ENCODE measurements at regions not wholly inside any gene's neighbourhood (a gene's known extent, or its start where the extent isn't known, plus 50 kb on each side); places are given as distances from the start of the nearest gene placed in this dataset.

DNA sequence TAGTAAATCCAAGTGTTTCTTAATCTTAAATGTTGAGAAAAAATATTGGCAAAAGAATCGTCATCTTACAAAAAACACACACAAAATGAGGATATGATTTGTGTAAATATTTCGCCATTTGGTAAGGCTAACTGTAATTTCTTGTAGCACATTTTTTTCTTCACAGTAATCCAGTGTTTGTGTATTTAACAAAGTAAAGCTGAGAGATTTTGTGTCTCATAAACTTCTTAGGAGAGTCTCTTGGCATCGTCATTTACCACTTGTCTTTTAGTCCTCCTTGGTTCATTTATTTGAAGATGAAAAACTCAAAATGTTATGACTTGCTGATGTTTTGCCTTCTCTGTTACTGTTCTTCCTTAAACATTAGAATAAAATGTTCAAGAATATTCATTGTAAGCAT is 326.7 kb upstream of the PITX2 start:
- Histone ChIP-seq H3K4me1 (no peaks in the 10 kb centered on the region), H3K27me3 (no peaks in the 10 kb centered on the region), H3K27ac (no peak overlapping the region), H3K36me3 (no peaks in the 10 kb centered on the region), H3K9me3 (no peaks in the 10 kb centered on the region), H3K4me3 (no peak overlapping the region)
- 88% methylated on average over 3 of the region's 3 CpGs for WGBS
- TF ChIP-seq, protein P1, sequence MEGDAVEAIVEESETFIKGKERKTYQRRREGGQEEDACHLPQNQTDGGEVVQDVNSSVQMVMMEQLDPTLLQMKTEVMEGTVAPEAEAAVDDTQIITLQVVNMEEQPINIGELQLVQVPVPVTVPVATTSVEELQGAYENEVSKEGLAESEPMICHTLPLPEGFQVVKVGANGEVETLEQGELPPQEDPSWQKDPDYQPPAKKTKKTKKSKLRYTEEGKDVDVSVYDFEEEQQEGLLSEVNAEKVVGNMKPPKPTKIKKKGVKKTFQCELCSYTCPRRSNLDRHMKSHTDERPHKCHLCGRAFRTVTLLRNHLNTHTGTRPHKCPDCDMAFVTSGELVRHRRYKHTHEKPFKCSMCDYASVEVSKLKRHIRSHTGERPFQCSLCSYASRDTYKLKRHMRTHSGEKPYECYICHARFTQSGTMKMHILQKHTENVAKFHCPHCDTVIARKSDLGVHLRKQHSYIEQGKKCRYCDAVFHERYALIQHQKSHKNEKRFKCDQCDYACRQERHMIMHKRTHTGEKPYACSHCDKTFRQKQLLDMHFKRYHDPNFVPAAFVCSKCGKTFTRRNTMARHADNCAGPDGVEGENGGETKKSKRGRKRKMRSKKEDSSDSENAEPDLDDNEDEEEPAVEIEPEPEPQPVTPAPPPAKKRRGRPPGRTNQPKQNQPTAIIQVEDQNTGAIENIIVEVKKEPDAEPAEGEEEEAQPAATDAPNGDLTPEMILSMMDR (IDR thresholded peaks at IDR 0.05), result no peak
- TF ChIP-seq POLR2AphosphoS5 (IDR thresholded peaks at IDR 0.05) (no peak), EP300 (IDR thresholded peaks at IDR 0.05) (no peak), POLR2A (IDR thresholded peaks at IDR 0.05) (no peak)
- DNase-seq (ENCODE audit: low spot score in 2 of 2), result no peak

DNA sequence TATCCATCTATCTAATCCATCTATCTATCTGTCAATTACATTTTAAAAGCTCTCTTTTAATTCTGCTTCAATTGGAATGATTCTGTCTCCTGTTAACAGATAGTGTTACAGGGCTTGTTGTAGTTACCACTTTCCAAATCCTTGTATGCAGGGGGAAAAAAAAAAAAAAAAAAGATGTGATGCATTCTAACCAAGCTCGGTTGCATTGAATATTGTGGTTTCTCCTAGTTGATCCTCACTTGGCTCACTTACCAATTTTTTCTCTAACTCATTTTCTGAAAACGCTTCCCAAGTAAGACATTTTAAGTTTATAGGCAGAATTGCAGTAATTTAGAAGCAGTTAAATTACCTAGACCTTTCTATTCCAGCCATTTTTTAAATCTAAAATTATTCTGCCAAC is 327.9 kb upstream of the PITX2 start:
- Histone ChIP-seq H3K4me1 (no peaks in the 10 kb centered on the region), H3K27me3 (no peaks in the 10 kb centered on the region), H3K36me3 (no peaks in the 10 kb centered on the region), H3K9me3 (no peaks in the 10 kb centered on the region), H3K27ac (no peak overlapping the region), H3K4me3 (no peak overlapping the region)
- WGBS, result 60% methylated on average over 2 of the region's 2 CpGs
- no peak for DNase-seq (ENCODE audit: low spot score in 2 of 2)
- TF ChIP-seq EP300 (IDR thresholded peaks at IDR 0.05) (no peak), POLR2AphosphoS5 (IDR thresholded peaks at IDR 0.05) (no peak), POLR2A (IDR thresholded peaks at IDR 0.05) (no peak)
- TF ChIP-seq, protein P1 (IDR thresholded peaks at IDR 0.05), result no peak

GRCh38 chr4:110953191-110953590 is 330.3 kb upstream of the PITX2 start:
- Histone ChIP-seq H3K4me3 (no peak overlapping the region), H3K9me3 (no peaks in the 10 kb centered on the region), H3K36me3 (no peaks in the 10 kb centered on the region), H3K27ac (no peak overlapping the region), H3K4me1 (no peaks in the 10 kb centered on the region), H3K27me3 (no peaks in the 10 kb centered on the region)
- DNase-seq (ENCODE audit: low spot score in 2 of 2), result no peak
- WGBS, result 56% methylated on average over 1 of the region's 1 CpG
- TF ChIP-seq POLR2AphosphoS5 (IDR thresholded peaks at IDR 0.05) (no peak), EP300 (IDR thresholded peaks at IDR 0.05) (no peak), POLR2A (IDR thresholded peaks at IDR 0.05) (no peak)
- TF ChIP-seq, protein P1 (IDR thresholded peaks at IDR 0.05), result no peak

GRCh38 chr4:110953898-110954297 is 331.0 kb upstream of the PITX2 start:
- no peak overlapping the region for H3K27ac ChIP-seq
- 81% methylated on average over 4 of the region's 4 CpGs for WGBS
- TF ChIP-seq POLR2AphosphoS5 (IDR thresholded peaks at IDR 0.05) (no peak), POLR2A (IDR thresholded peaks at IDR 0.05) (no peak)
- TF ChIP-seq, protein P1 (IDR thresholded peaks at IDR 0.05), result no peak
- H3K27me3 ChIP-seq, result no peaks in the 10 kb centered on the region
- H3K4me3 ChIP-seq, result no peak overlapping the region
- no peaks in the 10 kb centered on the region for H3K4me1 ChIP-seq
- H3K36me3 ChIP-seq, result no peaks in the 10 kb centered on the region
- no peaks in the 10 kb centered on the region for H3K9me3 ChIP-seq
- DNase-seq (ENCODE audit: low spot score in 2 of 2), result no peak

- H3K4me1 ChIP-seq, result no peaks in the 10 kb centered on the region
- no peaks in the 10 kb centered on the region for H3K27me3 ChIP-seq
- TF ChIP-seq POLR2A (IDR thresholded peaks at IDR 0.05) (no peak), POLR2AphosphoS5 (IDR thresholded peaks at IDR 0.05) (no peak), EP300 (IDR thresholded peaks at IDR 0.05) (no peak)
- TF ChIP-seq, protein P1 (IDR thresholded peaks at IDR 0.05), result no peak
- H3K4me3 ChIP-seq, result no peak overlapping the region
- WGBS, result 98% methylated on average over 1 of the region's 1 CpG
- no peaks in the 10 kb centered on the region for H3K9me3 ChIP-seq
- no peak overlapping the region for H3K27ac ChIP-seq
- no peak for DNase-seq (ENCODE audit: low spot score in 2 of 2)
- H3K36me3 ChIP-seq, result no peaks in the 10 kb centered on the region
These were observed 332.9 kb upstream of the PITX2 start for GRCh38 chr4:110955748-110956147.

Measured in suprapubic skin (tissue), 4 donors.